SK-N-SH (cell line): ENCODE measurements at regions not wholly inside any gene's neighbourhood (a gene's known extent, or its start where the extent isn't known, plus 50 kb on each side); places are given as distances from the start of the nearest gene placed in this dataset.

Source experiments
- CTCF ChIA-PET: fragments of 300-600, 350-600 bp; formaldehyde crosslinking; extraction: SDS; loops from one replicate; lab custom pipeline; 2021; lab: Yijun Ruan, JAX
- POLR2A ChIA-PET: fragments of 350-600 bp; sonication (Branson Sonifier 250); formaldehyde crosslinking; extraction: SDS; loops from one replicate; lab custom pipeline; 2020; ENCODE audit warnings: antibody characterized with exemption, inconsistent platforms; lab: Yijun Ruan, JAX
- DNase-seq: peaks from one replicate; pipeline ENCODE4 v3.0.0; 2012
- H2AFZ ChIP-seq: fragments of 200-600 bp; sonication (generic); 2 replicates; pipeline ENCODE4 v1.8.1; 2016; ENCODE audit warnings: antibody characterized with exemption, mild to moderate bottlenecking, low read depth
- H3F3A ChIP-seq: fragments of 200-600 bp; sonication (generic); replicated peaks from 2 replicates; pipeline ENCODE3; 2016; ENCODE audit warnings: antibody characterized with exemption, mild to moderate bottlenecking; ENCODE audit not compliant: insufficient read depth
- H3K27ac ChIP-seq, 2 experiments: fragments of 200-500 bp in 1 of 2; fragments of 200-600 bp in 1 of 2; sonication (Bioruptor generic) in 1 of 2; sonication (generic), shearing (Covaris generic) in 1 of 2; 2 replicates each; pipeline versions ENCODE4 v1.5.1 to v1.6.1; 2014 to 2016; ENCODE audit warnings: low read depth in 2 of 2, inconsistent platforms in 1 of 2, low read length in 1 of 2, mild to moderate bottlenecking in 1 of 2, mixed read lengths in 1 of 2
- H3K27me3 ChIP-seq: fragments of 200-600 bp; sonication (generic), shearing (Covaris generic); 2 replicates; pipeline ENCODE4 v1.6.1; 2016; ENCODE audit warnings: mixed run types; ENCODE audit not compliant: insufficient read depth
- H3K36me3 ChIP-seq, 2 experiments: fragments of 200-500 bp in 1 of 2; fragments of 200-600 bp in 1 of 2; sonication (Bioruptor generic) in 1 of 2; sonication (generic) in 1 of 2; replicated peaks in 1 of 2; 2 replicates each; pipeline versions ENCODE3 to v1.5.1; 2014 to 2016; ENCODE audit warnings: low read length in 1 of 2, mild to moderate bottlenecking in 1 of 2; ENCODE audit not compliant: insufficient read depth in 2 of 2, control insufficient read depth in 1 of 2
- H3K4me1 ChIP-seq, 2 experiments: fragments of 200-500 bp in 1 of 2; fragments of 200-600 bp in 1 of 2; sonication (Bioruptor generic) in 1 of 2; sonication (generic), shearing (Covaris generic) in 1 of 2; 2 replicates each; pipeline versions ENCODE4 v1.5.1 to v1.6.1; 2014 to 2016; ENCODE audit warnings: low read depth in 1 of 2, low read length in 1 of 2, mixed run types in 1 of 2; ENCODE audit not compliant: insufficient read depth in 2 of 2, control insufficient read depth in 1 of 2
- H3K4me2 ChIP-seq: fragments of 200-600 bp; sonication (generic), shearing (Covaris generic); 2 replicates; pipeline ENCODE4 v1.6.1; 2017; ENCODE audit warnings: mixed run types
- H3K4me3 ChIP-seq, 2 experiments: fragments of 200-500 bp in 1 of 2; fragments of 200-600 bp in 1 of 2; sonication (Bioruptor generic) in 1 of 2; sonication (generic), shearing (Covaris generic) in 1 of 2; 2 replicates each; pipeline versions ENCODE4 v1.5.1 to v1.8.1; 2014 to 2016; ENCODE audit warnings: low read depth in 2 of 2, inconsistent platforms in 1 of 2, low read length in 1 of 2, mild to moderate bottlenecking in 1 of 2, mixed read lengths in 1 of 2, moderate library complexity in 1 of 2
- H3K79me2 ChIP-seq: fragments of 200-600 bp; sonication (generic); 2 replicates; pipeline ENCODE4 v1.8.1; 2017; ENCODE audit warnings: mild to moderate bottlenecking; ENCODE audit not compliant: insufficient read depth
- H3K9ac ChIP-seq: fragments of 200-600 bp; sonication (generic); 2 replicates; pipeline ENCODE4 v1.6.1; 2017; ENCODE audit warnings: mixed run types
- H3K9me2 ChIP-seq: fragments of 200-600 bp; sonication (generic); 2 replicates; pipeline ENCODE4 v1.6.1; 2017; ENCODE audit warnings: mixed run types
- H3K9me3 ChIP-seq: fragments of 200-600 bp; sonication (generic); 2 replicates; pipeline ENCODE4 v1.6.1; 2017; ENCODE audit warnings: mixed run types, mild to moderate bottlenecking, moderate library complexity
- H4K20me1 ChIP-seq: fragments of 200-600 bp; sonication (generic); 2 replicates; pipeline ENCODE4 v1.6.1; 2017; ENCODE audit warnings: mild to moderate bottlenecking, mixed run types; ENCODE audit not compliant: insufficient read depth
- EP300 ChIP-seq, 2 experiments: IDR thresholded peaks; 2 replicates each; pipeline versions ENCODE4 v1.4.0 to v1.6.1; 2012; ENCODE audit warnings: borderline replicate concordance in 1 of 2, low read depth in 1 of 2, low read length in 1 of 2
- PBX3 ChIP-seq: IDR thresholded peaks from 2 replicates; pipeline ENCODE4; 2012
- RAD21 ChIP-seq: IDR thresholded peaks from 2 replicates; pipeline ENCODE4 v1.6.1; 2012; ENCODE audit warnings: mild to moderate bottlenecking, low read length
- TCF12 ChIP-seq: IDR thresholded peaks from 2 replicates; pipeline ENCODE4 v1.4.0; 2012
- TEAD4 ChIP-seq: IDR thresholded peaks from 2 replicates; pipeline ENCODE4 v1.4.0; 2012; ENCODE audit warnings: mild to moderate bottlenecking, borderline replicate concordance; ENCODE audit not compliant: insufficient read depth
- USF2 ChIP-seq: fragments of 150-350 bp; IDR thresholded peaks from 2 replicates; pipeline ENCODE4 v1.6.1; 2017; ENCODE audit warnings: antibody characterized with exemption, low read length, low read depth, borderline replicate concordance
- YY1 ChIP-seq: IDR thresholded peaks from 2 replicates; pipeline ENCODE4 v1.4.0; 2012; ENCODE audit warnings: low read depth, mild to moderate bottlenecking
- ZBTB33 ChIP-seq: IDR thresholded peaks from 2 replicates; pipeline ENCODE4 v1.4.0; 2012; ENCODE audit warnings: low read depth, borderline replicate concordance
- WGBS: methylation state at CpG from one replicate; pipeline ENCODE4 v1.1.6; 2017; ENCODE audit warnings: low lambda C conversion rate; 5-methylcytosine and 5-hydroxymethylcytosine counted together

- Histone ChIP-seq H3K4me2 (no peak overlapping the region), H3K4me1 (peaks cover 0 to 3% of the 10 kb centered on the region in 2 experiments; a peak in 1 of 4 replicates), H3K9me3 (no peaks in the 10 kb centered on the region), H4K20me1 (no peaks in the 10 kb centered on the region), H3K36me3 (no peaks in the 10 kb centered on the region), H3K4me3 (no peak overlapping the region), H3F3A (no peaks in the 10 kb centered on the region), H3K27me3 (no peaks in the 10 kb centered on the region), H3K27ac (no peak overlapping the region), H3K9me2 (no peaks in the 10 kb centered on the region), H2AFZ (no peak overlapping the region), H3K9ac (no peak overlapping the region), H3K79me2 (no peaks in the 10 kb centered on the region)
- ChIA-PET CTCF (no interaction called here), POLR2A (no interaction called here)
- WGBS = 39% methylated on average over 2 of the region's 2 CpGs
- TF ChIP-seq RAD21 = no peak
- no peak for TF ChIP-seq EP300 (IDR thresholded peaks at IDR 0.05; ENCODE audit: borderline replicate concordance in 1 of 2, low read depth in 1 of 2, low read length in 1 of 2)
- no peak for TF ChIP-seq TCF12
- TF ChIP-seq YY1 = no peak
- no peak for DNase-seq
Observed at GRCh38 chr18:39666541-39666940, 2100.9 kb upstream of the CELF4 start.

GRCh38 chr18:39661856-39662366 lies 2096.3 kb upstream of the CELF4 start:
- Histone ChIP-seq H3K4me2 (no peak overlapping the region), H4K20me1 (no peaks in the 10 kb centered on the region), H3K9me2 (no peaks in the 10 kb centered on the region), H3K79me2 (no peaks in the 10 kb centered on the region), H3K4me3 (no peak overlapping the region), H2AFZ (no peak overlapping the region), H3K4me1 (peaks cover 3 to 5% of the 10 kb centered on the region in 2 experiments; a peak in 2 of 4 replicates), H3F3A (no peaks in the 10 kb centered on the region), H3K9me3 (no peaks in the 10 kb centered on the region), H3K27ac (no peak overlapping the region), H3K9ac (no peak overlapping the region), H3K27me3 (no peaks in the 10 kb centered on the region), H3K36me3 (no peaks in the 10 kb centered on the region)
- no peak for TF ChIP-seq TEAD4
- no peak for TF ChIP-seq USF2
- no peak for TF ChIP-seq TCF12
- TF ChIP-seq PBX3 = no peak
- no peak for TF ChIP-seq ZBTB33
- POLR2A ChIA-PET = no interaction called here
- WGBS = 60% methylated on average over 2 of the region's 2 CpGs
- peak; percentile 10 for DNase-seq
- CTCF ChIA-PET = interaction anchor here (1.0 kb wide), 1 partner anchor 36 kb away, joined by 3 read pairs; no protein-coding TSS in a partner anchor
